ENCODE measurements at regions not wholly inside any gene's neighbourhood (a gene's known extent, or its start where the extent isn't known, plus 50 kb on each side); places are given as distances from the start of the nearest gene placed in this dataset.

DNA sequence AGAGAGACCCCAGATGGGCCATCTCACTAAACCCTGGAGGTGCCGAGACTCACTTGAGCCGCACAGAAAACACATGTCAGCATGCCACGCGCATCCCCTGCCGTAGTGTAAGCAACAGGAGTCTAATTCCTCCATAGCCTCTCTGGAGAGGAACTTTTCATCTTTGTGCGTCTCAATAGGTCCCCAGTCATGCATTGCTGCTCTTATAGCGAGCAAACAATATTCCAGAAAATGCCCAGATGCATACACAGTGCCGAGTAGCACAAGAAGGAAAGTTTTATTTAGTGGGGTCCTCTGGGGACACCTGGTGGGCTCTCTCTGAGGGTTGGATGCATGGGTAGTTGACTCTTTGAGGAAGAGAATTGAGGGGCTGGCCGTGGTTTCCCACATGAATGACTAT lies 97.9 kb upstream of the DAP start:
- H3K9me3 ChIP-seq (ENCODE audit: control insufficient read depth in 1 of 2, insufficient read depth in 1 of 2, low read length in 2 of 2): peaks cover 0 to 4% of the 10 kb centered on the region in 2 experiments
- H3K27ac ChIP-seq (ENCODE audit: low read depth in 1 of 2, low read length in 2 of 2): no peak overlapping the region
- DNase-seq (no peak), ATAC-seq (ENCODE audit: poor library complexity) (no peak)
- Mint-ChIP-seq H3K27ac (no peak overlapping the region), H3K36me3 (ENCODE audit: low read depth) (no peaks in the 10 kb centered on the region), H3K9me3 (no peaks in the 10 kb centered on the region), H3K27me3 (peaks cover 19% of the 10 kb centered on the region), H3K4me1 (ENCODE audit: low read depth) (peaks cover 4% of the 10 kb centered on the region), H3K4me3 (no peak overlapping the region)
- peaks cover 3% of the 10 kb centered on the region for H3K4me1 ChIP-seq (ENCODE audit: insufficient read depth, low read length)
- POLR2A ChIA-PET: no interaction called here
- CTCF ChIA-PET: no interaction called here
- TF ChIP-seq, protein P1, sequence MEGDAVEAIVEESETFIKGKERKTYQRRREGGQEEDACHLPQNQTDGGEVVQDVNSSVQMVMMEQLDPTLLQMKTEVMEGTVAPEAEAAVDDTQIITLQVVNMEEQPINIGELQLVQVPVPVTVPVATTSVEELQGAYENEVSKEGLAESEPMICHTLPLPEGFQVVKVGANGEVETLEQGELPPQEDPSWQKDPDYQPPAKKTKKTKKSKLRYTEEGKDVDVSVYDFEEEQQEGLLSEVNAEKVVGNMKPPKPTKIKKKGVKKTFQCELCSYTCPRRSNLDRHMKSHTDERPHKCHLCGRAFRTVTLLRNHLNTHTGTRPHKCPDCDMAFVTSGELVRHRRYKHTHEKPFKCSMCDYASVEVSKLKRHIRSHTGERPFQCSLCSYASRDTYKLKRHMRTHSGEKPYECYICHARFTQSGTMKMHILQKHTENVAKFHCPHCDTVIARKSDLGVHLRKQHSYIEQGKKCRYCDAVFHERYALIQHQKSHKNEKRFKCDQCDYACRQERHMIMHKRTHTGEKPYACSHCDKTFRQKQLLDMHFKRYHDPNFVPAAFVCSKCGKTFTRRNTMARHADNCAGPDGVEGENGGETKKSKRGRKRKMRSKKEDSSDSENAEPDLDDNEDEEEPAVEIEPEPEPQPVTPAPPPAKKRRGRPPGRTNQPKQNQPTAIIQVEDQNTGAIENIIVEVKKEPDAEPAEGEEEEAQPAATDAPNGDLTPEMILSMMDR (IDR thresholded peaks at IDR 0.05): no peak
- no peaks in the 10 kb centered on the region for H3K36me3 ChIP-seq (ENCODE audit: insufficient read depth, low read length)
- H3K27me3 ChIP-seq (ENCODE audit: control insufficient read depth in 1 of 2, insufficient read depth in 2 of 2, low read length in 2 of 2): peaks cover 4 to 5% of the 10 kb centered on the region in 2 experiments
- intact Hi-C loops (cut with DNase I, micrococcal nuclease): no loop called here
- no peak overlapping the region for H3K4me3 ChIP-seq (ENCODE audit: low read length)

DNA sequence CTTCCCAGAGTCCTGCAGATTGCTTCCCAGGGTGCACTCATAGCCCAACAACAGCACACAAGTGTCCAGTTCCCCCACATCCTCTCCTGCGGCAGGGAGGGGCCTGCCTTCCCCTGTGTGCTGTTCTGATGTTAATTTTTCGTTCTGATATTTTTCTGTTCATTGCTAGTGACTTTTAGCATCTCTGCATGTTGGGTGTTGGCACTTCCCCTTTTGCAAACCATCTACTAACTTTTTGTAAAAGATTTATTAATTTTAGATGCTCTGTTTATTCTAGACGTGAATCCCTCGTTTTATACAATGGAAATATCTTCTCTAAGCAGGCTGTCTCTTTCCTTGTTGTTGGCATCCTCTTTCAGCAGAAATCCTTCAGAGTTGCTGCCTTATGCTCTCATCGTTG lies 97.3 kb upstream of the DAP start:
- peaks cover 0 to 4% of the 10 kb centered on the region in 2 experiments for H3K9me3 ChIP-seq (ENCODE audit: control insufficient read depth in 1 of 2, insufficient read depth in 1 of 2, low read length in 2 of 2)
- peaks cover 4 to 5% of the 10 kb centered on the region in 2 experiments for H3K27me3 ChIP-seq (ENCODE audit: control insufficient read depth in 1 of 2, insufficient read depth in 2 of 2, low read length in 2 of 2)
- no peaks in the 10 kb centered on the region for H3K36me3 ChIP-seq (ENCODE audit: insufficient read depth, low read length)
- H3K27ac Mint-ChIP-seq: no peak overlapping the region
- no peak overlapping the region for H3K4me3 ChIP-seq (ENCODE audit: low read length)
- H3K36me3 Mint-ChIP-seq (ENCODE audit: low read depth): no peaks in the 10 kb centered on the region
- intact Hi-C loops (cut with DNase I, micrococcal nuclease): no loop called here
- TF ChIP-seq, protein P1 (IDR thresholded peaks at IDR 0.05): no peak
- H3K4me1 Mint-ChIP-seq (ENCODE audit: low read depth): no peaks in the 10 kb centered on the region
- H3K4me1 ChIP-seq (ENCODE audit: insufficient read depth, low read length): no peaks in the 10 kb centered on the region
- DNase-seq: no peak
- no peak for ATAC-seq (ENCODE audit: poor library complexity)
- H3K27ac ChIP-seq (ENCODE audit: low read depth in 1 of 2, low read length in 2 of 2): no peak overlapping the region
- no peaks in the 10 kb centered on the region for H3K9me3 Mint-ChIP-seq
- POLR2A ChIA-PET: no interaction called here
- peaks cover 13% of the 10 kb centered on the region for H3K27me3 Mint-ChIP-seq
- CTCF ChIA-PET: no interaction called here
- no peak overlapping the region for H3K4me3 Mint-ChIP-seq

DNA sequence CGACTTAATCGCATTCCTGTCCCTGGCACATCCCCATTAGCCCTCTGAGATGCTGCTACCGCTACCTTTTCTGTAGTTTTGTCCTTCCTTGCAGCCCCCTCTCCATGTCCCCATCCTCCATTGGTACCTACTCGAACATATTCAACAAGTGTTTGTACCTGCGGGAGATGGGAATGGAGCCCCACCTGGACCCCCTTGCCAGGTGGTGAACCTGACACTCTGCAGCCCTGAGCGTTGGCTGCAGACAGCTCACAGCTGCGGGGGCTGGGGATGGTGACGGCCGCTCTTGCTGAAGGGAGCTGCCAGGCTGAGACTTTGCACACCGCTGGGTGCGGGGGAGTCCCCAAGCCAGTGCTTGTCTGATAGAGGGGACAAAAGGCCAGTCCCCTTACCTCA lies 96.3 kb upstream of the DAP start:
- TF ChIP-seq, protein P1 (IDR thresholded peaks at IDR 0.05): no peak
- POLR2A ChIA-PET: no interaction called here
- Histone ChIP-seq H3K4me3 (ENCODE audit: low read length) (no peak overlapping the region), H3K27me3 (ENCODE audit: control insufficient read depth in 1 of 2, insufficient read depth in 2 of 2, low read length in 2 of 2) (peaks cover 4 to 5% of the 10 kb centered on the region in 2 experiments), H3K4me1 (ENCODE audit: insufficient read depth, low read length) (no peaks in the 10 kb centered on the region), H3K36me3 (ENCODE audit: insufficient read depth, low read length) (no peaks in the 10 kb centered on the region), H3K27ac (ENCODE audit: low read depth in 1 of 2, low read length in 2 of 2) (no peak overlapping the region), H3K9me3 (ENCODE audit: control insufficient read depth in 1 of 2, insufficient read depth in 1 of 2, low read length in 2 of 2) (peaks cover 0 to 4% of the 10 kb centered on the region in 2 experiments)
- Mint-ChIP-seq H3K4me3 (no peak overlapping the region), H3K9me3 (no peaks in the 10 kb centered on the region), H3K27me3 (peaks cover 13% of the 10 kb centered on the region), H3K27ac (no peak overlapping the region), H3K4me1 (ENCODE audit: low read depth) (no peaks in the 10 kb centered on the region), H3K36me3 (ENCODE audit: low read depth) (no peaks in the 10 kb centered on the region)
- DNase-seq (no peak), ATAC-seq (ENCODE audit: poor library complexity) (no peak)
- CTCF ChIA-PET: no interaction called here
- intact Hi-C loops (cut with DNase I, micrococcal nuclease): no loop called here
